NCI-H1694 (cell line): ENCODE measurements at regions not wholly inside any gene's neighbourhood (a gene's known extent, or its start where the extent isn't known, plus 50 kb on each side); places are given as distances from the start of the nearest gene placed in this dataset.

ENCODE experiments used
- DNase-seq: peaks from one replicate; lab custom pipeline; 2025; lab: John Stamatoyannopoulos, UW

DNA sequence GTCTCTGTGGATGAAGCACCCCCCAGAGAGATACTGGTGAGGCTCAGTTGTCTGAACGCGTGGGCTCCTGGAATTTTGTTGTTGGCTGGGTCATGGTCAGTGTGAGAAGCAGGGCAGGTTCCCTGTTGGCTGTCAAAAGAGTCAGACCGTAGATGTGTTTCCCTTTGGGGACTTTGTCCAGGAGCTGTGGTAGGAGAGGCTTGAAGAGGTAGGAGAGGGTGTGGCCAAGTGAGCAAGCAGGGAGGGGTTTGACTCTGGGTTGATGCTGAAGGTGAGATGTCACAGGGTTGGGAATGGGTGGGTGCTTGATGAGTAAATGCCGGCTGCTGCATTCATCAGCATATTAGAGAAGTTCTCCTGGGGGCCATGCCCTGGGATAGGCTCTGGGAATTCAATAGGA, 803.2 kb downstream of the TBC1D22A start:
- DNase-seq, result no peak

DNA sequence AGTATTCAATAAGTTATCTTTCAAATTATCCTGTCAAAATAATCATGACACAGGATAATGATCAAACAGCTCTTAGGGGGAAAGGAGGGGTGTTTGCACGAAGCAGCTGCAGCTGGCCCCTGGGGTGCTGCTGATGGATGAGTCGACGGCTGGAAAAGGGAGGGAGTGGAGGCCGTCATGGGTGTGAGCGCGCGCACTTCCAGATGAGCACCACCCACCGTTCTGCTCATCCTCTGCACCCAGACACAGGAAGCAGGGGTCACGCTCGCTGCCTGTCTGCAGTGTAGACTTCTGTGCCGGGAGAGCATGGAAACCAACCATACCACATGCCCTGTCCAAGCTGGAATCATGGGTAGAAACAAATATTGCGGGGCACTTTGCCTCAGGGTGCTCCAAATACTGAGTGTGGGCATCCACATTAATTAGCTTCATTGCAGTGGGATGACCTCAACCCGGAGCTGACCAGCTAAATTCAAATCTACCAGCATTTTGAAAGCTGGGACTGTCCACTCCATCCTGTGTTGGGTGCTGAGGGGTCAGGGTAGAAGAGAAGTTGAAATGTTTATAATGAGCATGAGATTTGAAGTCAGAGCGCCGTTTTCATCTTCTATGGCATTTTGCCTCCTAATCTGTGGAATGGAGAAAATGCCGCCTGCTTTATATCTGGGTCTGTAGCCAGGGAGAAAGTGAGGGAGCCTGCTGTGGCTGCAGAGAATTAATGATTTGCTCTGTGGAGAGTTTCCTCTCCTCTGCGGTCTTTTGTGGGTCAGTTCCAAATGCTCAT, 802.4 kb downstream of the TBC1D22A start:
- DNase-seq, result no peak

DNA sequence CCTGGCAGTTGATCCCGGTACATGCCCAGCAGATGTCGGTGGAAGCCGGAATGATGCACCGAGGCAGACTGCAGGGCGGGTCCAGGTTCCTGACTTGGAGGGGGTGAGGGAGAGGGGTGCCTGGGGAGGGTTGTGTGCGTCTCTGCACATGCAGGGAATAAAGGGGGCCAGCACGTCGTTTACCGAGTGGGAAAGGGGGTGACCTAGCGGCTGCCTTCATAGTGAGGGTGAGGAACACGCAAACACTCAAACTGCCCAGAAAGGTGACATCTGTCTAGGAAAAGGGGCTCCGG, 801.7 kb downstream of the TBC1D22A start:
- no peak for DNase-seq

DNA sequence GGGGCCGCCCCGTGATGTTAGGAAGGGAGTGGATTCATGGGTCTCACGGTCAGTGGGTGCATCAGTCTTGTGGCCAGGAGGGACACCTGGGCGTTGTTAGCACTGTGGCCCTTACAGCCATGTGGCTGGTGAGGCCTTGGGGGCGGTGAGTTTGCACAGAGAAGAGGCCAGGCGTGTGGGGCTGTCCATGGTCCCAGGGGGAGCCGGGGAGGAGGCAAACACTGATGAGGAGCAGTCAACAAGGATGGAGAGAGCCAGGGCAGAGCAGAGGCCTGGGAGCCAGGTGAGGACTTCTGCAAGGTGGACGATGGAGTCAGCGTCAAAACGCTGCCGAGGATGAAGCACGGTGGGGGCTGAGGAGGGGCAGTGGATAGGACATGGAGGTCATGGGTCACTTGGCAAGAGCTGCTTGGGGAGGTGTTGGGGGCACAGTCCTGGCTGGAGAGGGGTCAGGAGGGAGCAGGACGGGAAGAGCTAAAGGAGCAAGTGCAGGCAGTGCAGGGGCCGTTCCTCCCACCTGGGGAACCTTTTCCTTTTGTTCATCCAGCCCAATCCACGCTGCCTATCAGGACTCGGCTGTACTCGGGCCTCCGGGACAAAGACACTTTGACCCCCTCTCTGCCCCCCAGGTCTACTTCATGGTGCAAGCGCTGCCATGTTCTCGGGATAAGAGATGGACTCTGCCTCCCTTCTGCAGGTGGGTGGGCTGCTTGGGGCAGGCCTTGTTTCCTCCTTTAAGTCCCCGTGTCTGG, 801.1 kb downstream of the TBC1D22A start:
- no peak for DNase-seq

DNA sequence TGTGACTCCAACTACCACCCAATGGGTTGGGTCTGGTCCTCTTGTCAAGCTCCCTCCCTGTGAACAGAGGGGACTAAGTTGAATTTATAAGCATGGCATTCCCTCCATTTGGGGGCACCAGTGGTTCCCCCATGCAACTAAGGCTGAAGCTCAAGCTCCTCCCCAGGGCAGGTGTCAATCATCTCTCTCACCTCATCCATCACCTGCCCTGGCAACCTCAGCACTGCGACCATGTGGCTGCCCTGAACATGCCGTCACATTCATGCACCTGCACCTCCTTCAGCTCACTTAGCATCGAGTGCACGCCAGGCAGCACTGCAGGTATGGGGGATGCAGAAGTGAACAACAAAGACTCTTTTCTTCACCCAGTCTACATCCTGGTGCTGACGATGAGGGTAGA, 799.3 kb downstream of the TBC1D22A start:
- DNase-seq, result no peak

DNA sequence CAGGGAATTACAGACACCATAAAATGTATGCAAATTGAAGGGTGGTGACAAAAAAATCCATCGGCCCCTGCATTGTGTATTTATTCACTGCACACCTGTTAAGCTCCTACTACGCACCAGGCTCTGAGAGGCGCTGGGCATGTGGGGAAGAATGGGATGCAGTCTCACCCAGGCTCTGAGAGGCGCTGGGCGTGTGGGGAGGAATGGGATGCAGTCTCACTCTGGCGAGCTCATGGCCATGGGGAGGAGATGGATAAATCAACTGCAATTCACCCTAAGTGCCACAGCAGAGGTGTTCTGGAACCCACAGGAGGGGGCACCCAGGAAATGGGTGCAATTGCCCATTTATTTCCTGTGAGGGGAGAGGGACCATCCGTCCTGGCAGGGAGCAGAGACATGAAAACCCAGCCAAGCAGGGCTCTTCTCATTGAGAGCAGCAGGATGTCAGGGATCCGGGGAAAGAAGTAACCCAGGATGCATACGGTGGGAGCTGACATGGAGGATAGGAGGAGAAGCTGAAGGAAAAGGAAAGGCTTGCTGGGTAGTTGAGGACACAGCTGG, 798.7 kb downstream of the TBC1D22A start:
- no peak for DNase-seq

DNA sequence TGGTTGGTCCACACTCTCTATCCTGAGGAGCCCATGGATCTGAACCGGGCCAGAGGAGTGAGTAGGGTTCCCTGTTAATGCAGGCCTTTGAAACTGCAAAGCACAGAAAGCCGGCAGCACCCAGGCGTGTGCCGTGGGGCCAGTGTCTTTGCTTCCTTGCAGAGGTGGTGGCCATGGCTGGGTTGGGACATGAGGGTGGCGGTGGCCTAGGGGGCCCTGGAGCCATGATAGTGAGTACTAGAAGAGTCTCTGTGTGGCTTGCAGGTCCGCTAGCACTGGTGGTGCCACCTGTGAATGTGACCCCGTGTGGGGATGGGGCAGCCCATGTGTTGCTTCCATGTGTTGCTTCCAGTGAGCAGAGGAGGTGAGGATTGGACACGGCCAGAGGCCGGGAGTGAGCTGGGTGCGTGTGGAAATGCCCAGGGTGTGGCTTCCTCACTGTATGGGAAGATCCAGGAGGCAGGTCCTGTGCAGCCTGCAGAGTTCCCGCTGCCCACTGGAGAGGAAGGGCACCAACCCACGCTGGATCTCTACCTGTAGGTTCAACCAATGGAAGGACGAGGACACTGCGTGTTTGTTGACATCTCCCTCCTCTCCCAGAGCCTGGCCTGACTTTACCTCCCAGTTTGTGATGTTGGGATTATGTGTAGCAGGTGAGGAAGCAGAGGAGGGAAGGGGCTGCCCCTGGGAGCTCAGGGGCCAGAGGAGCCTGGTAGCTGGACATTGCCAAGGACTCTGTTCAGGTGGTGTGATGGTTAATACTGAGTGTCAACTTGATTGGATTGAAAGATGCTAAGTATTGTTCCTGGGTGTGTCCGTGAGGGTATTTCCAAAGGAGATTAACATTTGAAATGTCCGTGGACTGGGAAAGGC, 796.6 kb downstream of the TBC1D22A start:
- no peak for DNase-seq

DNA sequence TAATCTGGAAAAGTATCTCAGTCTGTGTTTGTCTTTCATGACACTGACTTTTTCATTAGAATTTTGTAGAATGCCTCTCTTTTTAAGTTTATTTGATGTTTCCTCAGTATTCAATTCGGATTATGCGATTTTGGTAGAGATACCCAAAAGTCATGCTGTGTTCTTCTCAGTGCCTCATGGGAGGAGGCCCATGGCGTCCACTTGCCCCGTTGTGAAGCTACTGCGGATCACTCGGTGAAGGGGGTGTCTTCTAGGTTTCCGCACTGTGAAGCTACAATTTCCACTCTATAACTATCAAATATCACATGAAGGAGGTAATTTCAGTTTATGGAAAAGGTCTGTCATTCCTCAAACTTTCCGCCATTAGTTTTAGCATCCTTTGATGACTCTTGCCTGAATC, 794.0 kb downstream of the TBC1D22A start:
- no peak for DNase-seq

DNA sequence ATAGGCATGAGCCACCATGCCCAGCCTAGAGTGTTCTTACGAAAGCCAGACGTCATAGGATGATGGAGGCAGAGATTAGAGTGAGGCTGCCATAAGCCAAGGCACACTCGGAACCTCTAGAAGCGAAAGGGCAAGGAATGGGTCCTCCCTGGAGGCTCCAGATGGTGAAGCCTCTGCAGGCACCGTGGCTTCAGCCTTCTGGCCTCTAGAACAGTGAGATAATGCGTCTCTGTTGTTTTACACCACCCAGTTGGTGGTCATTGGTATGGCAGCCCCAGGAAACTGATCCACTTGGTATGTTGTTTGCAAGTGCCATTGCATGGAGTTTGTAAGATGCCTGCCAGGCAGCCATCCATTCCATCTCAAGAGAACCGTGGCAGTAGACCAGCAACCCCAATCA, 791.0 kb downstream of the TBC1D22A start:
- no peak for DNase-seq

DNA sequence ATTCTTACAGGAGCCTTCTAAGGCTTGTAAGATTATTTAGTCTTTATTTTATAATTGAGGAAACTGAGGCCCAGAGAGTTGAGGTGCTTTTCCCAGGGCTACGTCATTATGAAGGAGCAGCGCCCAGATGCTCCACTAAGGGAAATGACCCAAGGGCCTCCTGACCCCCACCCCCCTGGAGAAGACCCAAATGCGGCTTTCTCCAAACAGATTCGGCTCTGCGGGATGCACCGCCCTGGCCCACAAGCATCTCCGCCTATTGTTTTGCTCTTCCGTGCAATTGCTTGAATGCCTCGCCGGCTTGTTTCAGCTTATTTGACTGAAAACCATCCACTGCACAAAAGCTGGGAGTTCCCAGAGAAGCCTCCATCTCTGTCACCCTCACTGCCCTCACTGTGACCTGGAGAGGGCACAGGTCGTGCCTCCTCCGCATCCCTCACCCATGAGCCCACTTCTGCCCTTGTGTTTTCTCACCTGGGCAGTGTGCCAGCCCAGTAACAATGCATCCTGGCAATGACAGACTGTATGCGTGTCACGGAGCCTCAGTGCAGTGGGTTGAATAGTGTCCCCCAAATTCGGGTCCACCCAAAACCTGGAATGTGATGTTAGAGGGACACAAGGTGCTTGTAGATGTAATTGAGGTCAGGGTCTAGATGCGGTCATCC, 790.2 kb downstream of the TBC1D22A start:
- no peak for DNase-seq

DNA sequence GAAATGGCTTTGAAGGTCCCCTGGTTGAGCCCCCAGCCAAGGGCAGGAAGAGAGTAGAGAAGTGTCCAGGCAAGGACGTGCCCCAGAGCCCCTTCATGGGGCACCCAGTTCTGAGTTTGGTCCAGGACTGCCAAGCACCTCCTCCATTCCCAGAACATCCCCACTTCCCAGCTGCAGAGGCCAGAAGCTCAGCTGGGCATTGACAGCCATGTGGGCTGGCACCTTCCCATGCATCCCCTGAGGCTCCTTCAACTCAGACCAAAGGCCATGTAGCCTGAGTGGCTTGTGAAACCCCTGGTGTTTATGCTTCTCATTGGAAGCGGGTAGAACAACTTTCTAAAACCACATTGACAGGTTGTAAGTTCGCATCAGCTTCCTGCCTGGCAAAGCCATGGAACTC, 789.6 kb downstream of the TBC1D22A start:
- DNase-seq, result no peak

DNA sequence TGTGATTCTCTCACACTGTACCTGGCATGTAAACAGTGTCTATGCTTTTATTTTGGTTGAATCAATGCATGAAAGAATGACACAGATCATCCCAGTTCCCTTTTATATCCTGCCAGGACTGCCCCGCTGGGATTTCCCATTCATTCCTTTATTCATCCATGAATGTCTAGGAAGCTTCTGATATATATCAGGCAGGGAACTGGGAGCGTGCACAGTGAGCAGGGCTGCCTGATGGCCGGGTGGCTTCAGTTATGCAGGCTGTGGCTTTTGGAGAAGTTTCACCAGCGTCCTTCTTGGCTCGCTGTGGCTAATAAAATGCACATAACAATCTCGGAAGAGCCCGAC, 789.0 kb downstream of the TBC1D22A start:
- DNase-seq, result no peak

DNA sequence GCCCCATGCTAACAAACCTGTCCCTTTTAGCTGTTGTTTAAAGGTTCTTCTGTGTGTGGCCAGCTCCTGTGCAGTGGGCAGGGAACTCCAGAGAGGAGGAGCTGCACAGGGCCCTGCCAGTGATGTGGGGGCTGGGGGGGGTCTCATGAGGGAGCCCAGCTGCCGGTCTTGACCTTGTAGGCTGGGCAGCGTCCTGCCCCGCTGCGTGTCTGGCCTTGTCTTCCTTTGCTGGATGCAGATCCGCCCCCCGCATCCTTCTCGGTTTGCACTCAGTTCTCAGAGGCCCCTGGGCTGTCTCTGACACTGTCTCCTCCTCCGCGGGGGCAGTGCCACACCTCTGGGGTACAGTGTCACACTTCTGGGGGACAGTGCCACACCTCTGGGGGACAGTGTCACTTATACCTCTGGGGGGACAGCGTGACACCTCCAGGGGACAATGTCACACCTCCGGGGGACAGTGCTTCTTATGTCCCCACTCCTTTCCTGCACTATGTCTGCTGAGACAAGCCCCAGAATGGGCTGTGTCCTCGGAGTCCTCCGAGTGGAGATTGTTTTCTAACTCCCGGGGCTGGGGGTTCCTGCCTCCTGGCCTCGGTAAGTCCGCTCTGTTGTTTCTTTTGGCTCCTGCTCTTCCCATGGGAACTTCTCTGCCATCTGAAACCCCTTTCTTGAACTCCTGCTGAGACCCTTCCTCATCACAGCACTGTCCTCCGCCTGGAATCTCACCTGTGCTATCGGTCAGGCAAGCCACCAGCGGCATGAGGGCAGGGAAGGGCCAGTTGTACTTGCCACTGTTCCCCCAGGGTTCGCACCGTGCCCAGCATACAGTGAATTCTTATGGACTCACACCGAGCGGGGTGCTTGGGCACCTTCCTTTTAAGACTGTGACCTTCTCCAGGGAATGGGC, 788.3 kb downstream of the TBC1D22A start:
- DNase-seq, result no peak

DNA sequence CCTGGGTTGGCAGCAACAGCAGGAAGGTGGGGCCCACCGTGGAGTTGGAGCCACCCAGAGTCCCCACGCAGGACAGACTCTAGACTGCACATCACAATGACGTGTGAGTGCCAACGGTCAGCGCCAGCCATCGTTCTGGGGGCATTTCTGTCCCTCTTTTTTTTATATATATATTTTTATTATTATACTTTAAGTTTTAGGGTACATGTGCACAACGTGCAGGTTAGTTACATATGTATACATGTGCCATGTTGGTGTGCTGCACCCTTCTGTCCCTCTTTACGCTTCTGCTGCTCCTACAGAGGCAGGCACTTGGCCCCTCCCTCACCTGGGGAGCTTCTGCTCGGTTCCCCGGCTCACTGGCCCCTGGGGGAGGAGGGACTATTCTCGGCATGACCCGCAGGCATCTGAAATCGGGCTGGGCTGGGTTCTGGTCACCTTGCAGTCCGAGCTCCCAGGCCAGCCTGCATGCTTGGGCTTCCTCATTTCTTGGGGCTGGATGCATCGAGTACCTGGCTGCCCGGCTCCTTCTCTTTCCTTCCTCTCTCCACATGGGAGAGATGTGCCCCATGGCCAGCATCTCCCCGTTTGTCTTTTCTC, 787.4 kb downstream of the TBC1D22A start:
- no peak for DNase-seq

DNA sequence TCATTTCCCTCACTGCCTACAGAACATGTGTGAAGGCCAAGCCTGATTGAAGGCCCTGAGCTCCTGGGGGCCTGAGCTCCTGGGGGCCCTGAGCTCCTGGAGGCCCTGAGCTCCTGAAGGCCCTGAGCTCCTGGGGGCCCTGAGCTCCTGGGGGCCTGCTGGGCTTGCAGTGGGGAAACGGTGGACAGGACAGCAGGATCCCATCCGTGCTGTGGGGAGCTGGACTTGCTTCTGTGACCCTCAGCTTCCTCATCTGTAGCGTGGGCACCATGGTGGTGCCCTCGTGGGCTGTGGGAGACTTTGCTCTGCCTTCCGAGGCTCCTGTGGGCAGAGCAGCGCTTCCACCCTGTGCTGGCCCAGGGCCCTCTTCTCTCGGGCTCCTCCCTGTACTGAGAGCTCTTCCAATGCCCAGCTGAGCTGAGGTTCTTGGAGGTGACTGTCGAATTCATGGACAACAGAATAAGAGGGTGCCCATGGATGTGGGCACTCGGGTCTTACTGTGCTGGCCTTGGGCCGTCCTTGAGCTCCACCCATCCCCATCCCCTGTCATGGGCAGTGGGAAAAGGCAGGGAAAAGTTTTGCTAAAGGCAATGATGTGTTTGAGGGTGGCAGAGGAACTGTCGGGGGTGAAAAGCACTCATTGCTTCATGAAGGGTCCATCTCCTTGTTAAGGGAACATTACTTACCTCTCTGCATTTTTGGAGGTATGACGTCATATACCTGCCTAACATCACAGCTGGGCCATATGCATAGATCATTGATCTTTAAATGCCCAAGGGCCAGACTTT, 786.7 kb downstream of the TBC1D22A start:
- DNase-seq, result no peak

DNA sequence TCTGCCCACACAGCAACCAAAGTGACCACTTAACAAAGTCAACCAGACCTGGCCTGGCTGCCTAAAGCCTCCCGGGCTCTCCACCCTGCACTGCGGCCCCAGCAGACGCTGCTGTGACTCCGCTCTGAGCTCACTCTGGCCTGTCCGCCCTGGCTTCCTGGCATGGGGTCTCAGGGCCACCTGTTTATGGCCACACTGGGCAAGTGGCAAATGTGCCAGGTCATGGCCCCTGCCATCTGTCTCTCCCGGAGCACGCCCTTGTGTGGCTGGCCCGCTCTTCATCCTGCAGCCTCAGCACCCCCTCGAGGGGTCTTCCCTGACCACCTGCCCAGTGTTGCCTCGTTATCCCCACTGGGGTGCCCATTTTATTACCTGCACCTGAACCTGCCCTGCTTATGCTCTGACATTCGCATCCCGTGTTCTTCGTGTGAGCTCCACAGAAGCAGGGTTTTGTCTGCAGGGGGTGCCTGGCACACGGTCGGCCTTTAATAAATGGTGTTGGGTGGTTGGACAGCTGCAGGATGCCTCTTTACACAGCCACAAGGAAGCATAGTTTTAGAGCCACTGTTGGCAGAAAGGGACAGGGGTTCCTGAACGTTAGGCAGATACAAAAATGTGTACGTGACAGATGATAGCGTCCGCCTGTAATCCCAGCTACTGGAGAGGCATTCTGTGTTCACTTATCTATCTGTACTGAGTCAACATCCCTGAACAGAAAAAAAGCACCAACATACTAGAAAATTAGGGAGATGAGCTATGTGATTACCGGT, 785.6 kb downstream of the TBC1D22A start:
- DNase-seq, result no peak

DNA sequence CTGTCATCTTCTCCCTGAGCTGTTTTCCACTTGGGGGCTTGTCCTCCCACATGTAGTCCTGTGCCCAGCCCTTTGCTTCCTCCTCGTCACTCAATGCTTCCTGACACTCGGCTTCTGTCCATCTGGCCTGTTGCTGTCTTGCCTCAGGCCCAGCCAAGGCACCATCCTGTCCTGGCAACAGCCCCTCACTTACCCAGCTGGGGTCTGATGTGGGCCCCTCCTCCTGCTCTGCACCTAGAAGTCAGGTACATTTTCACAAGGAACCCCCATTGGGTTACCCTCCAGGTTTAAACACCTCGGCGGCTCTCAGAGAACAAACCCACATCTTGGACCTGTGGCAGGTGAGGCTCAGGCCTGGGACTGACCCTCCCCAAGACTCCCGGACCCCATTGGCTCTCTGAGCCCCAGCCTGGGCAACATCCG, 784.8 kb downstream of the TBC1D22A start:
- no peak for DNase-seq

DNA sequence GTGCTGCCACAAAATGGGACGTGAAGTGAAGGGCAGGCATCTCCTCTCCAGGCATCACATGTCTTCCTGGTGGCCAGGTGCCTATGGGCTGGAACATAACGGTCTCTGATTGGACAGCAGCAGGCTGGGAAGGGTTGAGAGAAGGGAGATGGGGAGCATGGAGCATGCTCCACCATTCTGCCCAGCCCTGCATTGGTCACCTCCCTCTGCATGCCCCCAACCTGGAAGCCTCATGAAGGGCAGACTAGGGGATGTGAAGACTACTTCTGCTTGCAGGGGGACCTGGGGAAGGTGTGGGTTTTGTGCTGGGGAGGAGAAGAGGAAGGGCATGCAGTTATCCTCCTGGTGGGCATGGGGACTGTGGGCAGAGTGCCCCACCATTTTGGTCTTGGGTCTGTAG, 782.2 kb downstream of the TBC1D22A start:
- no peak for DNase-seq

DNA sequence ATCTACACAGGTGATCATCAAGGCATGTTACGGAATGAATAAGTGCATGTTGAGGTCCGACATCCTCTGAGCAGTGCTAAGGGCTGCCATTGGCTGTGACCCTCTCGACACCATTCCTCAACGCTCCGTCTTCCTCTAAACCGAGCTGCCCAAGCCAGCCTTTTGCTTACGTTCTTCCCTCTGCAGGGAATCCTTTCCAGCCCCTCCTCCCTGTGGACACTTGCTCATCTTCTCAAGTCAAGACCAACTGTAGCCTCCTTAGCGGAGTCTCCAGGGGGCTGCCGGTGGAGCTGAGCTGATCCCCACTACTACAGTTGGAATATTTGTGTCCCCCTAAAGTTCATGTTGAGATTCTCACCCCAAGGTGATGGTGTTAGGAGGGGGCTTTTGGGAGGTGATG, 781.0 kb downstream of the TBC1D22A start:
- DNase-seq, result no peak
